GM18508 (cell line): ENCODE measurements at regions not wholly inside any gene's neighbourhood (a gene's known extent, or its start where the extent isn't known, plus 50 kb on each side); places are given as distances from the start of the nearest gene placed in this dataset.

Source experiments
- ATAC-seq: cut with Tn5 transposase; IDR thresholded peaks from one replicate; pipeline ENCODE4 v1.9.1; 2021; ENCODE audit warnings: moderate number of reproducible peaks; ENCODE audit not compliant: insufficient read depth, unreplicated experiment

GRCh38 chrX:39507617-39508299, 590.0 kb downstream of the BCOR start:
- no peak for ATAC-seq

- no peak for ATAC-seq
These were observed 589.5 kb downstream of the BCOR start for GRCh38 chrX:39508300-39508692.

GRCh38 chrX:39509157-39509556, 588.6 kb downstream of the BCOR start:
- no peak for ATAC-seq

- no peak for ATAC-seq
These were observed 583.9 kb downstream of the BCOR start for GRCh38 chrX:39513836-39514235.

- no peak for ATAC-seq
These were observed 583.0 kb downstream of the BCOR start for GRCh38 chrX:39514801-39515200.

- no peak for ATAC-seq
These were observed 581.3 kb downstream of the BCOR start for GRCh38 chrX:39516427-39516841.

GRCh38 chrX:39518476-39519029, 579.2 kb downstream of the BCOR start:
- no peak for ATAC-seq

GRCh38 chrX:39519030-39519488, 578.7 kb downstream of the BCOR start:
- ATAC-seq: no peak

- ATAC-seq: no peak
These were observed 578.0 kb downstream of the BCOR start for GRCh38 chrX:39519566-39520301.

- ATAC-seq: no peak
These were observed 572.0 kb downstream of the BCOR start for GRCh38 chrX:39525758-39526157.

GRCh38 chrX:39527025-39527424, 570.7 kb downstream of the BCOR start:
- ATAC-seq: no peak

- no peak for ATAC-seq
These were observed 569.4 kb downstream of the BCOR start for GRCh38 chrX:39528161-39528916.

- ATAC-seq: no peak
These were observed 565.0 kb downstream of the BCOR start for GRCh38 chrX:39532761-39533160.

- ATAC-seq: no peak
These were observed 562.8 kb downstream of the BCOR start for GRCh38 chrX:39534949-39535348.

GRCh38 chrX:39536211-39536610, 561.5 kb downstream of the BCOR start:
- ATAC-seq: no peak

GRCh38 chrX:39541881-39542280, 555.9 kb downstream of the BCOR start:
- no peak for ATAC-seq

- ATAC-seq: no peak
These were observed 555.4 kb downstream of the BCOR start for GRCh38 chrX:39542316-39542715.

- no peak for ATAC-seq
These were observed 546.9 kb downstream of the BCOR start for GRCh38 chrX:39550795-39551361.

- ATAC-seq: no peak
These were observed 546.0 kb downstream of the BCOR start for GRCh38 chrX:39551762-39552161.

- ATAC-seq: no peak
These were observed 542.3 kb downstream of the BCOR start for GRCh38 chrX:39555431-39555830.
